Activated CD4-positive, CD25-positive, alpha-beta regulatory T cell treated with anti-CD3 and anti-CD28 coated beads, Interleukin-2, amount 50 U/mL, for 72 hours (primary cell): ENCODE measurements at regions not wholly inside any gene's neighbourhood (a gene's known extent, or its start where the extent isn't known, plus 50 kb on each side); places are given as distances from the start of the nearest gene placed in this dataset.

ENCODE experiments used
- DNase-seq: peaks from one replicate; pipeline ENCODE4 v3.0.0; 2021

DNA sequence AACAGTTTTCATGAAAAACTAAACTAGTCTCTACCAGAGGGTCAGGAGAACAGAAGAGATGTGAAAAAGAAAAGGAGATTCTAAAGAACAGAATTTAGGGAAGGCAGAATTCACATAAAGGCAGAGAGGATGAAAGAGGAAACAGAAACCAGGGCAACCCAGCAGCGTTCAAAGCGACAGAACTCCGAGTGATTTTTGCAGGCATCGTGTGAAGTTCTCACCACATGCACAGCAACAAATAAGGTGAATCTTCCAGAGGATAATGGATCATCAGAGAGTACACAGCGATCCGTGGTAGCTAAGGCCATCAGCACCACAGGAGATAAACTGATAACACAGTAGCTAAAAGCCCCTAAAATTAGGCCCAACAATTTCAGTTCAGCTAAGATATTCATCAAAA is 250.8 kb upstream of the THBS1 start:
- no peak for DNase-seq

DNA sequence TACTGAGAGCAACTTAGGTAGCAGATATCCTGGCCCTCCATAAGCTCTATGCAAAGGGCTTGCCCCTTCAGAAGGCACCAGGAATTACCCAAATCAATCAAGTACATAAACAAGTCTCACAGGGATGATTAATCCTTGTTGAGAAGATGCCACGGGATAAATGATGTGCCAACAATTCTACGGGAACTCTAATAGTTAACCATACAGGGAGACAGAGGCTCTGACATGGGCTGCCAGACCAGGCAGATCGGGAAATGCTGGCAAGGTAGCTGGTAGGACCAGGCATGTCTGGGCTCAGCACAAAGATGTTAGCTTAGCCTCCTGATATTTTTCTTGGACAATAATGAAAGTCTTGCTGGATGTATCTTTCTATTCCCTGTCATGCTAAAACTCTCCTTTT is 249.3 kb upstream of the THBS1 start:
- no peak for DNase-seq

DNA sequence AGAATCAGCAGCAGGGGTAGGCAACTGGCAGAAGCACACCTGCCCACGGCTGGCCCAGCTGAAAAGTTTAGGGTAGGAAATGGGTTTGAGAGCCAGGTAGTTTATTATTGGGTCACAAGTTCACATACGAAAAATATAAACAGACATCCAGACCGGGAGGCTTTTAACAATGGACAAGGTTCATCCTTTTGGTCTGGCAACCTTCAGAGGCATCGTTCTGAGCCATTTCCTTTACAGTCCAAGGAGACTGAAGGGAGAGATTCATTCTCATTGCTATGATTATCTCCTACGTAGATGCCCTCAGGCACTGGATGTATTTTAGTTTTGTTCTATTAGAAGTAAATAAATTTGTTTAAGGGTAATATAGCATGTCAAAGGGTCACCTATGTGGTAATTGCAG is 248.0 kb upstream of the THBS1 start:
- DNase-seq: no peak

DNA sequence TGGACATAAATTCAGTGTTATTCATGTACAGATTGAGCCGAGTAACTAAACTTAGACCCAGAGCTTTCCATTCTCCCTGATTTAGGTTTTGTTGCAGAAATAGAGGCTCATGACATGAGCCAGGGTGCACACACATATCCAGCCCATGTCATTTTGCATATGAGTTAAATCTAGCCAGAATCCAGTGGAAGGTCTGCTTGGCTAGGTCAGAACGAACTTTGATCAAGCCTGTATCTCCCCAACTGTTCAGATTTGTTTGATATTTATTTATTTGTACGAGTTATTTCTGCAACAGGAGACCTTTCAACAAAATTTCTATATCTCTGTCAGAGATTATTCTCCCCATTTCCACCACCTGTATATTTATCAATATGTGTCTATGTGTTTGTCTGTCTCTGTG is 247.5 kb upstream of the THBS1 start:
- DNase-seq: no peak

DNA sequence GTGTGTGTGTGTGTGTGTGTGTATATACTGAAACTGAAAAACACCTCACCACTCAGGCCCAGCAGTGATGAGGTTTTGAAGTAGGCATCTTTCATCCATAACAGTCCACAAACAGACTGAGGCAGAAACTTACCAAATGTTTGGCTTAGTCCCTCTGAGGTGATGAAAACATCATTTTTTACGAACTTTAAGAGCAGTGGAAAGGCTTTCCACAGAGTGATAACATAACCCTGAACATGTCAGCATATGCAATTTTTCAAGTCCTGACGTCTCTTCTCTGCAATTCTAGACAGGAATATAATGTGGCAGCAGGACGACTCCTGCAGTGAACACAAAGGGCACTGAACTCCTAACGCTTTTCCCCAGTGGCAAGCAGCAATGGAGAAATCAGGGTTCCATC is 247.0 kb upstream of the THBS1 start:
- DNase-seq: no peak

DNA sequence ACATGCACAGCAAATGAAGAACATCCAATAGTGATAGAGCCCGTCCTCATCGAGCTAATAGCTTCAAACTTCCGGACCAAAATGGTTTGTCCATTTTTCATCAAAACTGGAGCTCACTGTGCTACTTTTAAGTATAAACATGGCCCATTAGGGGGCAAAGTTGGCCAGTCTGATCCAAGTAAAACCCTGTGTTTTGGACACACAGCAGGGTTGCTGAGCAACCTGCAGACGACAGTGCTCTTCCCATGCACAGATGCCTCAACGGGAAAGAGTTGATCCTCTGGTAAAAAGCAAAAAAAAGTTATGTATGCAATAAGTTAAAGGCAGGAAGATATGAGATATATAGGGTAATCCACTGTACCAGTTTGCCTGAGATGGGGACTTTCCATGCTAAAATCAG is 244.0 kb upstream of the THBS1 start:
- no peak for DNase-seq

DNA sequence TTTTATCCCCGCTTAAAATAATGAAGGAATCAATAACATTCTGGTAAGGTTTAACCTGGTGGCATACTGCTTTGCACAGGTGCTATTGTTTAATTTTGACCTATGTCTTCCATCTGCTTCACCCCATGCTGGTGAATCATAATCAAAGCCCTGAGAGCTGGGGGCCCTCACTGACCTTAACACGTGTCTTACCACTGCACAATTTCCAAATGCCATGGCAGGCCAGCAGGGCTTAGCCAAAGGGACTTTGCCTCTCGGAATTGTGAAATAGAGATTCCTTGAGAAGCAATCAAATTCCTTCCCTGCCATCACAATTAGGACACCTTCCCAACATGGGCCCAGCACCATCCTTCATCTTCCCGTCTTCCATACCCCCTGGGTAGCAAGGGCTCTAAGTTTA is 242.6 kb upstream of the THBS1 start:
- DNase-seq: no peak

DNA sequence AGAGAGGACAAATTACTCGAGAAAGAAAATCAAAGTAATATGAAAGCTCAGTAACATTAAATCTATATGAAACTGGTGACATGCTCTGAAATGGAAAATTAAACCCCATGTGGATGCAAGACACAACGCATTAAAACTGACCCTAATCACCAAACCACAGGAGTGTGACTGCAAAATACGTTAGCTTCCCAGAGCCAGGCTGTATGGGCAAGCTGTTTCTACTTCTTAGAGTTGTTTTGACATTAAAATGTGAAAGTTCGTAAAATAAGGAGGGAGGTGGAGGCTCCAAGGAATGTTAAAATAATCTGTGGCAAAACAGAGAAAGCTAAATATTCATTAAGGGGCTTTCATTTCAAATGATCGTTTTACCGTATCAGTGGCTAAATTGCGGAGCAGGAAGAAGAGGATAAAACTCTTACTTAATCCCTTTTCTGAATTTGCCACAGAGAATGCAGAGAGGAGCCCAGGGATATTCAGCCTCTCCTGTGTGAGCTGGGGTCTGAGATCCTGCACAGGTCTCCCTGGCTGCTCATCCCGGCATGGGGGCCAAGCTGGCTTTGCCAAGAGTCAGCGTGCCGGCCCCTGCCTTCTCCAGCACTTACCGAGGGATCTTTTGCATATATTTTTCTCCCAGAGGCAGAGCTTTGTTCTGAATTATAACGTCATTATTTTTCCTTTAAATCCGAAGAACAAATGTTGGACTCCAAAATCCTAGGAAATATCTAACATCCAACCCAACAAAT is 239.8 kb upstream of the THBS1 start:
- no peak for DNase-seq

DNA sequence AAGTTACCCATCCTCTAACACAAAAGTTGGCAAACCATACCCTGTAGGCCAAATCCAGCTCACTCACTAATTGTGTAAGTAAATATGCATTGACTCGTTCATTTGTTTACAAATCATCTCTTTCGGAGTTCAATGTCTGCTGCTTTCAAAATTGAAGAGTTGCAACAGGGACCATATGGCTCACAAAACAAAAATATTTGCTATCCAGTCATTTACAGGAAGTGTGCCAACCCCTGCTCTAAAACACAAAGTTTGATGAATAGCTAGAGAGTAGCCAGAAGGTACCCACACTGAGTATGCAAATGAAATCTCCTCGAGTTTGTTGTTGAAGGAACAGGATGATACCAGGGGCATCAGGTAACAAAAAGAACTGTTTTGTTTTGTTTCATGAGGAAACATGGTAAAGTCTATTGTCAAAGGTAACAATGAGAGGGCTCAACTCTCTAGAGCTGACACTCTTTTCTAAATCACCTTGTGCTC is 236.2 kb upstream of the THBS1 start:
- DNase-seq: no peak

DNA sequence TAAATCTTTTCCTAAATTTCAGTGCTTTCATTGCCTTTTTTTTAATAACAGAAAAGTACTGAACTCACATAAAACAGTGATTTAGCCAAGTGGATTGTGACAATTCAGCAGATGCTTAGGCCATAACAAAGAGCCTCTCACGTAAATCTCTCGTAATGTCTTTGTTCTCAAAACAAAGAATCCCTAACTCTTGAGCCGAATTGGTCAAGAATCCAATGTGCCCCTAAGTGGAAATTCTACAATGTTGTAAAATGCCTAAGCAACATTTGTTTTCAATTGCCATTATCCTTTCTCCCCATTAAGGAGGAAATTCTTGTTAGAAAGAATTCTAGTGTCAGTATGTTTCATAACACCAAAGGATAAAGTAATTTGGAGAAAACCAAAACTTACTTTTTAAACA is 235.7 kb upstream of the THBS1 start:
- DNase-seq: no peak

DNA sequence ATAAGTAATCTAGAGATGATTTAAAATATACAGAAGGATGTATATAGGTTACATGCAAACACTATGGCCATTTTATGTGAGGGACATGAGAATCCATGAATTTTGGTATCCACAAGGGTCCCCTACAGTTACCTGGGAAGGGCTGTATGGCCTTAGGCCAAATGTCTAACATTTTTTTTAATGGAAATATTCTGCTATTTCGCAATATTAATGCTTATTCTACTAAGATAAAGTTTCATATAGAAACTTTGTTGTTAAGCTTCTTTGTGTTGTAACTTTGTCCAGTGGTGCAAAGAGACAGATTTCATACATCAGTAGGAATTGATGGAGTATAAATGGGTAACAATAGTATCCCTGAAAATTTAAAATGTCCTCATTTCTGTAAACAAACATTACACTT is 233.4 kb upstream of the THBS1 start:
- DNase-seq: no peak

DNA sequence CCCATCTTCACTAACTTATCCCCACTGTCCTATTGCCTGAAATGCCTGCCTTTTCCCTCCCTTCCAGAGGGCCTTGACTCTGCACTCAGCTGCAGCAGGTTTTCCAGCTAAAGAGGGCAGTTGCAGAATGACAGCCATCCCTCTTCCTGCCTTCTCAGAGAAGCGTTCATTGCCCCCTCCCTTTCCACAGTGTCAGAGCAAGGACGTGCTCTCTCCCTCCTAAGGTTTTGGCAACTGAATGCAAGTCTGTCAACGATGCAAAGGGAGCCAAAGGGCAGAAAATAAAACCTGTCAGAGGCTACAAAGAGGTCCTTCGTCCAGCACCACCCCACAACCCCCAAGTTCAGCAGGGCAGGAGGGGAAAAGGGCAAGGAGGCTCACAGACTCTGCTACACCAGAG is 230.1 kb upstream of the THBS1 start:
- DNase-seq: no peak

DNA sequence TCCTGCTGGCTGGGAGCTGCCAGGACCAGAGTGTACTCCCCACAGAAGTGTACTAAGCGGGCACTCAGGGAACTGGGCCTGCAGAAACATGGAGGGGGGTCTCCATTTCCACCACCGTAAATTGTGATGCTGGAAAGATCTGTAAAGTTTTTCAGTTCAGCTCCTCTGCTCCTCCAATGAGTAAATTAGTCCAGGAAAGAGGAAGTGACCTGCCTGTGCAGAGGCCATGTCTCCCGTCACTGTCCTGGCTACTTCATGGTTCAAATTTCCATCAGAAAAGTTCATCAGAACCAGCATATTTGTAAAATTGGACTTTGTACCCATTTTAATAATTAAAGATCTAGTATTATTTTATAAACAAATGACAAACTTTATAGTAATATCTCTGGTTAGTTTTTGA is 226.7 kb upstream of the THBS1 start:
- no peak for DNase-seq

DNA sequence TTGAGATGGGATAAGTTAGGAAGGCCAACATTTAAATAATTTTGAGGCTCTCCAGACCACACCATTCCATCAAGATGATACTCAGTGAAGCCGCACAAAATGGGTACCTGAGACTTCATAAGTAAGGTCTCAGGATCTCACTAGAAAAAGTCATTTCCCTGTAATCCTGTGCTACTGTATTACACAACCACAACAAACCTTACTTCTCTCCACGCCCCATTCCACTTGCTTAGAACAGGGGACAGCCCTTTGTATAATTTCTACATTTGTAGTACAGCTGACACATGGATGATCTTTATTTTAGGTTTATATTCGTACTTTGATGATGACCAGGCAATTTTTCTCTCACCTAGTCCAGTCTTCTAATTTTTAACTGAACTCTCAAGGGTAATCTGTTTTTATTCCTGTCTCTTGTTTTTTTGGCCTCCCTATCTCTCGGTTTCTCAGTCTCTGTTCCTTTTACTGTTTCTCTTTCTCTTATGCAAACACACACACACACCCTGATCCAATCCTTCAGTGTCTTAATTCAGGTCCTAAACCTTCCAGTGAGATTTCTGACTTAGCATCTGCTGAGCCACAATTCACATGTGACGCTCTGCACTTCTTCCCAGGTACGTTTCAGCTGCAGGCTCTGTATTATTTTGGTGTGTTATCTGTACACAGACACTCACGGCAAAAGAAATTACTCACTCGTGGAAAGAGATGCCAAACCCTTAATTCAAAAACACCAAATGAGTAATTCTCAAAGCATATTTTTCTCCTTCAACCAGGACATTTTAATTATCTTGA is 223.2 kb upstream of the THBS1 start:
- no peak for DNase-seq

DNA sequence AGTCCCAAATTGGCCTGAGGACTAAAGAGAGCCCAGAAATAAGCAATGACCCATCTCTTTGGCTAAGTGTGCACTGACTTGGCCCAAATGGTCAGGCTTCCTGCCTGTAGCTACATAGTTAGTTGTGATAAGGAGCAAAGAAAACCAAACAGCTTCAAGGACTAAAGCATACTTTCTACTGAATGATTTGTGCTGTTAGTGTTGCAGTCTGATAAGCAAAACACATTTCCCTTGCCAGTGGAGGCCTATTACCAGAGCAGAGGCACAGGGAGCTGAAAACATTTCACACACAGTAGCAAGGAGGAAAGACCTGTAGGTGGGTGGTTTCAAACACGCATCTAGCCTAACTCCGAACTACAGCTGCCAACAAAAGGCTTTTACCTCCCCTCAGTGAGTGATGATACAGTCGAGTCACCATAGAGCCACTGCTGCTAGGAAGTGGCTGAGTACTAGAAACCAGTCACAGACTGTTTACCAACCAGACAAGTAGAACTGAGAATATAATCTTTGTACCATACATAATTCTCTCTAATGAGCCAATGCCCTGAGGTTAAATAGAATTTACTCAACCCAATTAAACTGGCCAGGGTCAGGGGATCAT is 222.3 kb upstream of the THBS1 start:
- no peak for DNase-seq

DNA sequence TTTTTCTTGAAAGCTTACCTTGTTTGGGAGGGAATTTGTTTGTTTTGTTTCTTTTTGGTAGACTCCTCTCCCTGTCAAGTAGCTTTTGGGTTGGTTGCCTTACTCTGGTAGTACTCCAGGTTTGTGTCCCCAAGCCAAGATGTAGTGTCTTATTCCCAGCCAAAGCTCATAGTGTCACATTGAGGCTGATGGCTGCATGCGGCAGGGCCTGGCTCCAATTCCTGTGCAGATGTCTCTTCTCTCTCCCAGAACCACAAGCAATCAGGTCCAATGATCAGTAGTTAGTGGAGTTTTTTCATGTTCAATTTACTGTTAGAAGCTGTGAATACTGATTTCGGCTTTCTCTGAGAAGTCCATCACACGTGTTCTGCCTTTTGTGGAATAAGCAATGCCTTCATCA is 221.1 kb upstream of the THBS1 start:
- DNase-seq: no peak

DNA sequence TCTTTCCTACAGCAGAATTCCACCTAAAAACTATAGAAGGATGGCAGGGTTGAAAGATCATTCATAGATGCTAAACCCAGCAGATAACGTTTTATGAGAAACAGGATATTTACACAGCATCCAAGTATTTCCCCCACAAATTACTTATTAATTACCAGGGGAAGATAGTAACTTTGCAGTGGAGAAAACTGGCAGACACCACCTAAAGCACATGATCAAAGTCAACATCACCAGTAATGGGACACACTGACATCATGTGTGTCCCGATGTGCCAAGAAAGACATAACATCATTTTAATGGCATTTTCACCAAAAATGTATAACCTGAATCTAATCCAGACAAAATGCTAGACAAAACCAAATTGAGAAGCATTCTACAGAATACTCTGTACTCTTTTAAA is 220.4 kb upstream of the THBS1 start:
- no peak for DNase-seq

DNA sequence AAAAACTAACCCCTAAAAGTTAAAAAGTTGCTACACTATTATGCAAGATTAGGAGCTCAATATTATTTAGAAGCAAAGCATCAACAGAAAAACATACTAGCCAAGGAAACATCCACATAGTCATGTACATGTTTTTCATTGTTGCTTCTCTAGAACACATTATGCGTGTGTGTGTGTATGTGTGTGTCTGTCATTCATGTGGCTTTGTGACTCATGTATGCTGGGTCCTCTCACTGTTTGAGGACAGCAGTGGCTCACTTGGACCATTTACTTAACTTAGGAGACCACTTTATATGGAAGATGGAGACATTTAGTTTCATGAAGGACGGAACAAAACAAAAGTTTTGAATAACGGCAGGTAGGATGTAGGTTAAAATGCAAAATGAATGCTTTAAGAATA is 219.4 kb upstream of the THBS1 start:
- no peak for DNase-seq

DNA sequence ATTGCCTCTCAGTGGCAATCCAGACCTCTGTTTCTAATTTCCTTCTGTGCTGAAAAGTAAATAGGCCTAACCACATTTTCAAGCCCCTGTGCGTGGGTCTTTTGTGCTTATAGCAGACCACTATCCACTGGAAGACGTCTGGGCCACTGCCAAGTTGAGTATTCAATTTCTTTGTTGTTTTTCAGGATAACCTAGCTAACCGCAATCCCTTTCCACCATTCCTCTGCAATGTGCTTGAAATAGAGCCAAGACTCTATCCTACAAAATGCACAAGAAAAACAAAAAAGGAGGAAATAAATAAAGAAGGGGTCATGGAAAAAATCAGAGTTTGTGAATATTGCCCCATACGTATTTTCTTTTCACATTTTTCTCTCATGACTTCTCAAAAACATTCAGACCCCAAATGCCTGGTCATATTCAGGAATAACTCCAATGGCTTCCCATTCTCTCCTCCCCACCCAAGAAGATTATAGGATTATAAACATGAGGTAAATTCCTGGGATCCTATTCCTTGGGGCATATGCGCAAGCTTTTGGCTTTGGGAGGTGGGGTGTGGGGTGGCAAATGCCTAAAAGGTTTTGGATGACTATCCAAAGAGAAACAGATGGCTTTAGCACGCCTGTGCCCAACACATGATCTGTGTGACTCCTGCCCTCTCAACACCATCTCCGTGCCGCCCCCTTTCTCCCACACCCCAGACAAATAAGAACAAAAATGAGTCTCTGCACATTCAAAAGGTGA is 217.9 kb upstream of the THBS1 start:
- no peak for DNase-seq

DNA sequence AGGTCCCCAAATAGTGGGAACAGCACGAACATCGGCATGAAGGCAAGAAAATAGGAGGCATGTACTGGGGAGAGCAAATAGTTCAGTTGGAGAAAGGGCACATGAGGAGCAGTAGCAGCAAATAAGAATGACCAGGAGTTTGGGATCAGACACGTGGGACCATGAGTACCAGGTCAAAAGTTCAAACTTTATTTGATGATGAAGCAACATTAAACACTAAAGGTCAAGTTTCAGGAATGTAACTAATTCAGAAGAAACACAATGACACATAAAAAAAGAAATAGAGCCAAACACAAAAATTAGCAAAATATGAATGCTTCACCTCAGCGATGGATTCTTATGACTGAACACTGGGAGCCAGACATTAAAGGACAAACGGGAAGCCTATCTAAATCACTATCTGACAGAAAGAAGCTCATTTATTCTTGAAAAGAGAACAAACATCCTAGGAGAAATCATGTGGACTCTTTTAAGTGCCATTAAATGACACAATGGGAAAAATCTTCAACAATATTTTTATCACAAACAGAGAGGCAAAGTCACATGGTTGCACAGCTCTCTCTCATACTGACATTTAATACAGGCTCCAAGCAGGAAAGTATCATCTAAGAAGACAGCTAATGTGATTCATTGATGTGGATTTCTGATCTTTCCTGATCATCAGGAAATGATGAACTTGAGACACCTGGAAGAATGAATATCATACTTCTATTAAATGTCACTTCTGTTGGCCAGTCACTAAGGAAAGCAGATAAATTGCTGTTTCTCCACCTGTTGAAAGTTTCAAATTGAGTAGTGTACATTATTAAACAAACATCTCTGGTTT is 216.9 kb upstream of the THBS1 start:
- DNase-seq: no peak

DNA sequence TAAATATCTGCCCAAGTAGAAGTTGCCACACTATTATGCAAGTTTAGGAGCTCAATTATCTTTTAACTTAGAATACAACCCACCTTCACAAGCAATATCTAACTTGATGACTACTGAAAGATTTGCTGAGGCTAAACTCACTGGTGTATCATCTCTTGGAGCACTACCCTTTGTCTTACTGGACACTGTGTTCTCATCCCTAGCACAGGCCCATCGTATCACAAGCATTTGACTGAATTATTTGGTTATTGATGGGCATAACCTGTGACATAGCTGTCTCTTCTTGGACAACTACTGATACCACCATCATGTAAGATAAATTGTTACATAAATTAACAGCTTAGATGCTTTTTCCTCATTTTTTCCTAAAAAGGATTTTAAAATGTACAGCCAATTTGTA is 216.2 kb upstream of the THBS1 start:
- DNase-seq: no peak

DNA sequence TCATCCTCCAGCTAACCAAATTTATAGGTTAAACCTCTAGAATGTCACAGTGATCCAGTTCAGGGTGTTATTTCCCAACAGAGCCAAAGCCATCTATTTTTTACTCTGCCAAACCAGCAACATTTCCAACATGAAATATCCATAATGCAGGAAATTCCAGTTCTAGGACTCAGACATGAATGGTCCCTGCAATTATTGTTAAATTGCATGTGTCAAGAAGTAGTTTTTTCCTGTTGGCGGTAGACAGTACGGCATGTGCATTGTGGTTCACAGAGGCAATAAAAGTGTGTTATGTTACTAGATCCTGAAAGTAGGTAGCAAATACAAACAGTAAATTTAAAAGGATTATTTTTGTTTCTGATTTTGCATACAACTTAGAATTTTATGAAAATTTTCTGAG is 215.7 kb upstream of the THBS1 start:
- no peak for DNase-seq

DNA sequence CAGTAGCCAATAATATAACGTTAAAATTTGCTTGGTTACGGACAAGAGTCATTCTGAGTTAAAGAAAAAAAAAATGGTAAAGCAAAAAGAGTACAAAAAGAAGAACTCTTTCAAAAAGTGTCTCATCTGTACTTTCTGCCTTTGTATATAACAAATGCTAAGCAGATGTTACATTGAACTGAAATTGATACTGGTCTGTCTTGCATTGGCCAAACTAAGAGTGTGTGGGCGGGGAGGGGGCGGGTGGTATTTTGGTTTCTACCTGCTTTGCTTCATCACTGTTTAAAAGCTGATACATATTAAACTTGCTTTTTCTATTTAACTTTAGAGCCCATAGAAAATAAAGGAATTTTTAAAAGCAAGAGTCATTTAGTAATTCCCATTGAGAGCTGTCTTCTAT is 215.0 kb upstream of the THBS1 start:
- DNase-seq: no peak
